Colon (tissue), 2 donors: ENCODE measurements at regions not wholly inside any gene's neighbourhood (a gene's known extent, or its start where the extent isn't known, plus 50 kb on each side); places are given as distances from the start of the nearest gene placed in this dataset.
"Not testable (repeated sequence)": the region's sequence is repeated elsewhere in the genome, so short reads cannot be mapped to it uniquely, and the experiment has no call there.

Experiments
- FAIRE-seq: peaks from 2 replicates; lab custom pipeline; 2012; peaks lifted over from hg19 to GRCh38; lab: Jason Lieb, UNC
- donor health status: control.
- donor health status: control.

DNA sequence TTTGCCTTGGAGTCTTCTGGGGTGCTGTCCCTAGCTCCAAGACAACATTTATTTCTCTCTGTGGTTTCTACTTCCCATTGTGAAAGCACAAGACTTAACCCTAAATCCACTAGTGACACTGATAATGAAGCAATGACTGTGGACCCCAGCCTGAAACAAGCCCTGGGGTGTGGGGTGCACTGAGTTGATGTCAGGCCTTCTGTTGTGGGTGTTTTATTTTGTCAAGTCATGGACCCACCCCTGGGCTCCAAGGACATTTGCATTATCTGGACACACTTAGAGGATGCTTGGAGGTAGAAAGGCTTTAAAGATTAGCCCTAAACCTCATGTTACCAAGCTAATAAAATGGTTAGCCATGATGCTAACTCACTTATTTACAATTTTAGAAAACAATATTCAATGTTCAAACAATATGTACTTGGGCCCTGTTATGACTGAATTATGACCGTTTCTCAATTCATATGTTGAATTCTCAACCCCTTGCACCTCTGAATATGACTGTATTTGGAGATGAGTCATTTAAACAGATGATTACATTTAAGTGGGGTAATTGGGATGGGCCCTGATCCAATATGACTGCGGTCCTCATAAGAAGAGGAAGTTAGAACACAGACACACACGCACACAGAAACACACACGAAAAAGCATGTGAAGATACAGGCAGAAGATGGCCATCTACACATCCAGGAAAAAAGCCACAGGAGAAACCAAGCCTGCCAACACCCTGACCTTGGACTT lies 137.2 kb upstream of the IGFBP3 start:
- FAIRE-seq, result no peak

GRCh38 chr7:46054915-46055314 lies 133.8 kb upstream of the IGFBP3 start:
- FAIRE-seq, result no peak

DNA sequence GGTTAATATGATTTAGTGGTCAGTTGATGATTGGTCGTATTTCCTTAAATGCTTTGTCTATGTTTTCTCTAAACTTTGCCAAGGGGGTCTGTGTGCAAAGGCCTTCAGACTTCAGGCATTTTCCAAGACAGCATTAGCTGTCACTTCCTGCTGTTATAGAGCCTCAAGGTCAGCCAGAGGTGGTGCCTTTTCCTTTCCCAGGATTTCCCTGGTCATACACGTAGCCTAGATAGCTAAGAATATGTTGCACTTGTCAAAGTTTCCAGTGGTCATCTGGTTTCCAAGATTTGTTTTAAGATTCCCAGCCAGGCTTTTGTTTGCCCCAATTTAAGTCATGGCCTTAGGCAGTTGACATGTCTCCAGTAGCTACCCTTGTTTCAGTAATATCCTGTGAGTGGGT lies 133.2 kb upstream of the IGFBP3 start:
- no peak for FAIRE-seq

DNA sequence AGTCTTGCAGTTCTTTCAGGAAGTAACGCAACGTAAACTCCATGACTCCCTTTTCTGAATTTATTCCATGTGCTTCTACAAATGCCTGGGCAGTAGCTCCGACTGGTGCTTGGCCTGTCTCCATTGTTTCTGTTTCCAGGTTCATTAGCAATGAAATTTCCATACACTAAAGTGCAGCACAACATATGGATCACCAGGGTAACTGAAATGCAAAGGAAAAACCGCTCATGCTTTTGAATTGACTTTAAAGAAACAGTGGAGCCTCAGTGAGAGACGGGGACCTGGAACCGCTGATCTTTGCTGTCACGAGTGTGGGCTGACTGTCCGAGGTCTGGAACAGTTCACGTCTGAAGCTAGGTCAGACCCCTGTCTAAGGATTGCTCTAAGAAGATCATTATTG lies 126.5 kb upstream of the IGFBP3 start:
- FAIRE-seq, result no peak

DNA sequence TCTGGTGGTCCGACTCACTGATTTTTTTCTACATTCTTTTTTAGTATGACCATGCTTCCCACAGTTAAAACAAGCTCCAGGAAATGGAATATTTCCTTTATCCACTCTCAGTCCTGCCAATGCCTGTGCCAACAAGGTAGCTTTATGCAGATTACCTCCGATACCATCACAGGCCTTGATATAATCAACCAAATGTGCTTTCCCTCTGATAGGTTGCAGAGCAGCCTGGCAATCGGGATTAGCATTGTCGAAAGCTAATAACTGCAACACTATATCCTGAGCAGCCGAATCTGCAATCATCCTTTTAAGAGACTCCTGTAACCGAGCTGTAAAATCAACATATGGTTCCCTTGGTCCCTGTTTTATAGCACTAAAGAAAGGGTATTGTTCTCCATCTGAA lies 122.3 kb upstream of the IGFBP3 start:
- FAIRE-seq, result not testable (repeated sequence)

DNA sequence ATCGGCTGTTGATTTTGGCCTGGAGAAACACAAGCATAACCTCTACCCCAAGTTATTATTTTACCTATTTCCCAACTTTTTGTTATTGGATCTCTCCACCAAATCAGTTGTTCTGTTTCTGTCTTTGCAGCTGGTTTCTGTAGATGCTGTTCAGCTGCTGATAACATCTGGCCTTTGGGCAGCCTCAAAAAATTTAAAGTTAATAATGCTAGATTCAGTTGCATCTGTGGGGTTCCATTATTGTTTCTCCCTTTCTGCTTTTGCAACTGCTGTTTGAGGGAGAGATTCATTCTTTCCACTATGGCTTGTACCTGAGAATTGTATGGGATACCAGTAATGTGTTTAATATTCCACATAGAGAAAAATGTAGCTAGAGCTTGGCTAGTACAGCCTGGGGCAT lies 118.7 kb upstream of the IGFBP3 start:
- not testable (repeated sequence) for FAIRE-seq

GRCh38 chr7:46035166-46035565 lies 114.1 kb upstream of the IGFBP3 start:
- FAIRE-seq, result no peak

GRCh38 chr7:46034056-46034768 lies 113.1 kb upstream of the IGFBP3 start:
- FAIRE-seq, result no peak

DNA sequence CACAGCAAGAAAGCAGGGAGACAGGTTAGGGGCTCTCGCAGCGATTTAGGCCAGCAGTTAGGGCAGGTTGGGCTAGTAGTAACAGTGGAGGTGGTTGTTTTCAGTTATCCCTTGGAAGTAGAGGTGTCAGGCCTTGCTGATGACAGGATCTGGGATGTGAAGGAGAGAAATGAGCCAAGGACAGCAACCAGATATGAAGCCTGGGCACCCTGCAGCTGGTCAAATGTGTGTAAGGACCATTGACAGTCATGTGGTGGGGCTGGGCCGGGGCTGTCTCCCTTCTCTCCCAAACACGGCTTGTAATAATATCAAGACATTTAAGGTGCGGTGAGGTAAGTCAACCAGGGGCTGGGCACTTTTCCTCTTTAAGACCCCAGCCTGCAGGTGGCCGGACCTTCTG lies 112.5 kb upstream of the IGFBP3 start:
- no peak for FAIRE-seq

DNA sequence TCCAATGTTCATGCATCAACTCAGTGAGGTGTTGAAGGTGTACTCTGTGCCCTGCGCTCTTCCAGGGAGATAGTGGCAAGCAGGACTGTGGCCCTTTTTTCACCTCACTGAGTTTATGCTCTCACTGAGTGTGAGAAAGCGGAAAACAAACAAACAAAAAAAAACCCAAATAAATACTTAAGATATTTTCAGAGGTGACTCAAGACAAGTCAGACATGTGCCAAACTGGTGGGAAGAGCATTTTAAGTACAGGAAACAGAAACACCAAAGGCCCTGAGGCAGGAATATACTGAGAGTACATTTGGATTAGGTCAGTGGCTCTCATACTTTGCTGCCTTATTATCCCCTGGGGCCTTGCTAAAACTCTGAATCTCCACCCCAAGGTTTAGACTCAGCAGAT lies 111.9 kb upstream of the IGFBP3 start:
- FAIRE-seq, result no peak

DNA sequence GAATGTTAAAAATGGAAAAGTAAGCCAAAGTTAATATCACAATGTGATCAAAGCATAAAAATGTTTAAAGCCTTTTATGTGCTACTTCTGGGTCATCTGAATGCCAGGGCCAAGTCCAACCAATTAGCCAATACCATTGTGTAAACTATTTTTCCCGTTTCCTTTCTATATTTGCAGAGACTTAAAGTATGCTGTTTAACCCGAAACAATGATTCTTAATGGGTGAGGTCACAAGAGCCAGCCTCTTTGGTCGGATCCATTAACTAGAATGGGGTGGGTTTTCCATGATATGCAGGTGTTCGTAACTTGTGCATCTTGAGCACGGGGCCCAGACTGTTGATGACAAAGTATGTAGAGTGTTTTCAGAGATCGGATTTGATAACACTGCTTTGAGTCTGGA lies 111.3 kb upstream of the IGFBP3 start:
- FAIRE-seq, result no peak

GRCh38 chr7:46029111-46029704 lies 108.1 kb upstream of the IGFBP3 start:
- FAIRE-seq, result no peak

DNA sequence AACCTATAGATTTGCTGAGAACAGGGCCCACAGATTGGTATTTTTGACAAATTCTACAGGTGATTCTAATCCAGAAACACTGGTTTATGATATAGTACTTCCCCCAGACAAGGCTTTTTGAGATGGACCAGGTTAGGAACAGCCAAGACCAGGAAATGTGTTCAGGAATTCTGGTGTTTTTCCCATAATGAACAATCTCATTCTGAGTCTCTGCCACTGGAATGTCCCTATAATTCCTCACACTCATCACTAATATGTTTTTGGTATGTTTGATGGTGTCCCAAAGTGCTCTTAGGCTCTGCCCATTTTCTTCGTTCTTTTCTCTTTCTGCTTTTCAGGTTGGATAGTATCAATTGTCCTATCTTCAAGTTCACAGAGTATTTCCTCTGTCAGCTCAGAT lies 107.2 kb upstream of the IGFBP3 start:
- FAIRE-seq, result no peak

GRCh38 chr7:46026741-46027140 lies 105.7 kb upstream of the IGFBP3 start:
- no peak for FAIRE-seq

DNA sequence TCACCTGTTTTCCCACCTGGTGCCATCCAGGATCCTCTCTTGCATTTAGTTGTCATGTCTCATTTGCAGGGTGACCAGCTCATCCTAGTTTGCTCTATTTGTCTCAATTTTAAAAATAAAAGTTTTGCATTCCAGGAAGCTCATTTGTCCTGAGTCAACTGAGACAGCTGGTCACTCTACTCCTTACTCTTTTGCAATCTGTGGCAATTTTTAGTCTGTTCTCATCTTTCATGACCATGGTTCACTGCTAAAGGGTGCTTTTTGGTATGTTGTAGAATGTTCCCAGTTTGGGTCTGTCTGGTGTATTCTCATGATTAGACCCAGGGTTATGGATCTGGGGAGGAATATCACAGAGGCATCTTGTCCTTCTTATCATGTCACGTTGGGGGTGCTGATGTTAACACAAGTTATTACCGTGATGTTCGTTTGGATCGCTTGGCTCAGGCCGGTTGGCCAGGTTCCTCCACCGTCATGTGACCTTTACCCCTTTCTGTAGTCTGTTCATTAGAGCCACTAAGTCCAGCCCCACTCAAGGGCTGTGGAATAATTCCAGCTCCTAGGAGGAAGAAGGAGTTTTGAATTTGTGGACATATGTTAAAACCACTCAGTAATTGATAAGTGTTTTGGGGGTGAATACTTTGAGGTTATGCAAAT lies 103.3 kb upstream of the IGFBP3 start:
- FAIRE-seq, result no peak

DNA sequence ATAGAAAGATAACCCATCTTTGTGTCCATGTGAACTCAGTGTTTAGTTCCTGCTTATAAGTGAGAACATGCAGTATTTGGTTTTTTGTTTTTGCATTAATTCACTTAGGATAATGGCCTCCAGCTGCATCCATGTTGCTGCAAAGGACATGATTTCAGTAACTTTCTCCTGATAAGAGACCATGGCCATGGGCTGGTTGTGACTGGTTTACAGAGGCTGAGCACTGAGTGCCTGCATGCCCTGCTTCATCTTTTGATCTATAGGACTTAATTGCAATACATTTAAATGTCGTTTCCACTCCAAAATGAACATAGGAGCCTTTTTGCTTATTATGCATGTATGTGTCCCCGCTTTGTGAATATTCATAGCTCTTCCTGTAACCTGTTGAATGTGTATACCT lies 101.3 kb upstream of the IGFBP3 start:
- FAIRE-seq, result no peak

- no peak for FAIRE-seq
Measured at GRCh38 chr7:46015107-46015868, 94.2 kb upstream of the IGFBP3 start.

- FAIRE-seq, result no peak
Measured at GRCh38 chr7:46011501-46011900, 90.4 kb upstream of the IGFBP3 start.

DNA sequence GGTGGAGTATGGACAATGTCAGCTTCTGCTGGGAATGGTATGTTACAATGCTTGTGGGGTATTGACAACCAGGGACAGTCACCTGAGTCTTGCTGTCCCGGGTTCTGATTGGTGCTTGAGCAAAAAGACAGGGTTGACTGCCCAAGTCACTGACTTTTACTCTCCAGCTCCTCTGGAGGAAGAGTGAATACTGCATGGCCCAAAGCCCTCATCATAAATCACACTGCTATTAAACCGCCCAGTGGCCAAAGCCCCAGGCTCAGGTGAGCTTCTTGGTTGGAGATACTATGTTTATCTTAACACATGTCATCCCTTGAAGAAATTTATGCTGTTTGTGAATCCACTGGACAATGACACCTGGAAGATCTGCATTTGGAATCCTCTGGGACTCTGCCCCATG lies 90.0 kb upstream of the IGFBP3 start:
- FAIRE-seq, result no peak

- no peak for FAIRE-seq
Measured at GRCh38 chr7:46009211-46009610, 88.1 kb upstream of the IGFBP3 start.

GRCh38 chr7:46007990-46008643 lies 87.0 kb upstream of the IGFBP3 start:
- no peak for FAIRE-seq

DNA sequence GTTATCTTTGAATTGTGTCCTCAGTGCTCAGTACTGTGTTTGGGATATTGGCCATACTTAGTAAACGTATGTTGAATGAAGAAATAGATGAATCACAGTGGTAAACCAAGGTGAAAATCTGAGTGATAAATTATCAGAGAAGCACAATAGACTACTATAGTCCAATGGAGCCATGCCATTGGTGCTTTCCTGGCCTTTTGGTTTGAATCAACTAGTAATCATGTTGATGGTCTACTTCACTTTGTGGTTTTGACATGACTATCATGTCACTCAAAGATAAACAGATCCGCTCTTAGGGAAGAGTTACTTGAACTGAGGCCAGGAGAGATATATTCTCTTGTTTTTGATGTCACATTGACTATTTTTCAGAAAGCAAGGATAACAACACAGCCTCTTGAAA lies 86.1 kb upstream of the IGFBP3 start:
- FAIRE-seq, result no peak
